Thyroid gland (tissue), 4 donors: ENCODE measurements at regions not wholly inside any gene's neighbourhood (a gene's known extent, or its start where the extent isn't known, plus 50 kb on each side); places are given as distances from the start of the nearest gene placed in this dataset.

Source experiments
- CTCF ChIP-seq, 6 experiments: fragments of 200-600 bp in 3 of 6; fragments of 450-650 bp in 3 of 6; sonication (generic) in 3 of 6; IDR thresholded peaks; one replicate each; pipeline ENCODE4 v1.5.1; 2016 to 2019; ENCODE audit warnings: antibody characterized with exemption in 6 of 6, mild to moderate bottlenecking in 2 of 6, inconsistent platforms in 1 of 6, moderate library complexity in 1 of 6
- POLR2A ChIP-seq, 2 donors: fragments of 450-650 bp; IDR thresholded peaks; one replicate each; pipeline ENCODE4 v1.6.1; 2017; ENCODE audit warnings: antibody characterized with exemption in 2 of 2, mild to moderate bottlenecking in 2 of 2, moderate library complexity in 1 of 2

GRCh38 chr18:77645170-77645872, 395.7 kb downstream of the GALR1 start:
- TF ChIP-seq POLR2A (IDR thresholded peaks at IDR 0.05) (no peak), CTCF (IDR thresholded peaks at IDR 0.05) (no peak)
